AG04450 (cell line): ENCODE measurements at regions not wholly inside any gene's neighbourhood (a gene's known extent, or its start where the extent isn't known, plus 50 kb on each side); places are given as distances from the start of the nearest gene placed in this dataset.

Experiments used
- CTCF ChIA-PET: fragments of 300-600, 350-600 bp; formaldehyde crosslinking; extraction: SDS; loops from one replicate; lab custom pipeline; 2022; ENCODE audit warnings: antibody characterized with exemption, inconsistent platforms; lab: Charles Lee
- POLR2A ChIA-PET: fragments of 350-600 bp; formaldehyde crosslinking; extraction: SDS; loops from one replicate; lab custom pipeline; 2021; ENCODE audit warnings: antibody characterized with exemption, inconsistent platforms; lab: Yijun Ruan, JAX
- DNase-seq: peaks from one replicate; pipeline ENCODE4 v3.0.0-alpha.2; 2011; ENCODE audit warnings: low read depth, low spot score
- H3K27ac ChIP-seq: one replicate; pipeline ENCODE4 v1.5.1; 2012; ENCODE audit warnings: low read depth, low read length, control low read depth
- H3K27me3 ChIP-seq: one replicate; pipeline ENCODE4 v1.6.0; 2012; ENCODE audit warnings: low read length; ENCODE audit not compliant: control insufficient read depth, insufficient read depth
- H3K4me3 ChIP-seq: 2 replicates; pipeline ENCODE4 v1.5.1; 2011; ENCODE audit warnings: mild to moderate bottlenecking, low read depth, low read length, control low read depth
- H3K9me3 ChIP-seq: 2 replicates; pipeline ENCODE4 v1.5.1; 2012; ENCODE audit warnings: low read length; ENCODE audit not compliant: control insufficient read depth, insufficient read depth
- CTCF ChIP-seq: IDR thresholded peaks from 2 replicates; pipeline ENCODE4 v1.5.1; 2011; ENCODE audit warnings: low read depth, low read length, control low read depth, inconsistent platforms

DNA sequence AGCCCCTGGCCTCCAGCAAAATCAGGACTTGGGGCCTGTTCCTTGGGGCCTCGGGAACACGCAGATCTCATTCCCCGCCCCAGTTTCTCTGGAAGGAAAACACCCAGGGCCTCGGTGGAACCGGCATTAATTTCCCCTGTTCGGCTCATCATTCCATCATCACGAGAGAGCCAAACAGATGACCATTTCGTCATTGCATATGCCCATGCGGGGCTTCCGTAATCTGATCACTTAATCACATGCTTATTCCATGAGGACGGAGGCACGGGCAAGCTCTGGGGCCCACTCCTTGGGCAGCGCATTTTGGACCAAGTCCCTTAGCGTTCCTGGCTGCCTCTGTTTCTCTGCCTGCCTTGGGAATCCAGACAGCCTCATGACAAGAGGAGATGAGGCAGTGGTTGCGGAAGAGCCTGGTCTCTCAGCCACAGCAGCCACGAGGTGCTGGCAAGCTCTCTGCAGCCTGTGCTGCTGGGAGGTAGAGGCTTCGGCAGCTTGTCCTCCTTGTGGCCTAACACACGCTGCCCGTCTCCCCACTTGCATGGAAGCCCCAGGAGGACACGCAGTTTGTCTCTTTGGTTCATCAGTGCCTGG is 65.0 kb upstream of the IER5L start:
- DNase-seq: no peak

GRCh38 chr9:129242191-129242941 is 64.3 kb upstream of the IER5L start:
- POLR2A ChIA-PET: no interaction called here
- DNase-seq: no peak
- H3K27ac ChIP-seq: no peak overlapping the region
- H3K9me3 ChIP-seq: no peaks in the 10 kb centered on the region; the same call in 1 of the 2 replicates
- H3K27me3 ChIP-seq: no peaks in the 10 kb centered on the region
- no peak for TF ChIP-seq CTCF
- CTCF ChIA-PET: no interaction called here
- H3K4me3 ChIP-seq: no peak overlapping the region

More for the DNA sequence above, 65.0 kb upstream of the IER5L start:
- no peaks in the 10 kb centered on the region for H3K27me3 ChIP-seq
- no peak for TF ChIP-seq CTCF
- peak overlapping the region; percentile 2 for H3K27ac ChIP-seq
- CTCF ChIA-PET: no interaction called here
- H3K9me3 ChIP-seq: peaks cover 4% of the 10 kb centered on the region
- POLR2A ChIA-PET: no interaction called here
- H3K4me3 ChIP-seq: no peak overlapping the region

GRCh38 chr9:129241725-129242124 is 63.7 kb upstream of the IER5L start:
- no peaks in the 10 kb centered on the region; the same call in 1 of the 2 replicates for H3K9me3 ChIP-seq
- H3K27me3 ChIP-seq: no peaks in the 10 kb centered on the region
- no peak overlapping the region for H3K27ac ChIP-seq
- no peak for TF ChIP-seq CTCF
- no peak overlapping the region for H3K4me3 ChIP-seq
- ChIA-PET CTCF (no interaction called here), POLR2A (no interaction called here)
- no peak for DNase-seq

DNA sequence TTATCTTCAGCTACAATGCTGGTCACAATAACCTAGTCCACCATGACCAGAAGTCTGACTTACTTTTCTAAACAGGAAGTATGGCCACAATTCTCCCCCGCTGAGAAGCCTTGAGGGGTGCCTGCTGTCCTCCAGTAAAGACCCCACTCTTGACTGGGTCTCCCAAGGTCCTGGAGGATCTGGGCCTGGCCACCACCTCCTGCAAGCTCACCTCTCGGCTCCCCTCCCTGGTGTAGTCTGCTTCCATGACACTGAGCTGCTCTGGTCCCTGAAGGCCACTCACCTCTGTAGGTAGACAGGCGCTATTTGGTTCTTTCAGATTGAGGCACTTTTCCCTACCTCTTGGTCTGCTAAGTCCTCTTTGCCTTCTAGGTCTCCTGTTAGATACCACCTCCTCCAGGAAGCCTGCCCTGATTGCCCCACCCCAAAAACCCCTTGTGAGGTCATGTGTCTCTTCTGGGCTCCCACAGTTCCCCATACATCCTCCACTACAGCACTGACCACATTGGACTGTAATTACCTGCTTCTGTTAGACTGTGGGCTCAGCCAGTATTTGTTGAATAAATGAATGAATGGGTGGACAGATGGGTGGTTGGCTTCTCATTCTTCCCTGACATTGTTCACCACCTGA is 62.6 kb upstream of the IER5L start:
- no peak for DNase-seq
- H3K27ac ChIP-seq: no peak overlapping the region
- ChIA-PET POLR2A (interaction anchor here (1.4 kb wide), 1 partner anchor 62 kb away, joined by 4 read pairs; the partner anchor contains the start of gene IER5L), CTCF (interaction anchor here (0.6 kb wide), 1 partner anchor 219 kb away, joined by 3 read pairs; no protein-coding TSS in a partner anchor)
- no peak overlapping the region for H3K4me3 ChIP-seq
- no peak for TF ChIP-seq CTCF
- H3K27me3 ChIP-seq: no peaks in the 10 kb centered on the region
- H3K9me3 ChIP-seq: no peaks in the 10 kb centered on the region; the same call in 1 of the 2 replicates
